ENCODE measurements at regions not wholly inside any gene's neighbourhood (a gene's known extent, or its start where the extent isn't known, plus 50 kb on each side); places are given as distances from the start of the nearest gene placed in this dataset.

DNA sequence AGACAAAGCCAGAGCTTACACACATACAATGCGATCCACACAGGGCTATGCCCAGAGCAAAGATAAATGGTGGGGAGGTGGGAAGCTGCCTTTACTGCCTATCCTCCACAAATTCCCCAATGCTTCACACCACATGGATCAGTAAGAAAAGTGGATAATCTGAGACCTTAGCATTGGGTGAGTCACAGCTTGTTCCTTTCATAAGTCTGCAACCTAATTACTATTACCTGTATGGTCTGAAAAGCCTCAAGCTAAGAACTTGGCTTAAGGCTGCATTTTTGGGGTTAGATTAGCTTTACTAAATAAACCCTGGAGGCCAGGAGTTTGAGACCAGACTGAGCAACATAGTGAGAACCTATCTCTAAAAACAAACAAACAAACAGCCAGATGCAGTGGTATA lies 66.0 kb upstream of the BTBD3 start:
- no peak overlapping the region for H3K4me3 ChIP-seq (ENCODE audit: low read depth, low read length)
- TF ChIP-seq, protein P1, sequence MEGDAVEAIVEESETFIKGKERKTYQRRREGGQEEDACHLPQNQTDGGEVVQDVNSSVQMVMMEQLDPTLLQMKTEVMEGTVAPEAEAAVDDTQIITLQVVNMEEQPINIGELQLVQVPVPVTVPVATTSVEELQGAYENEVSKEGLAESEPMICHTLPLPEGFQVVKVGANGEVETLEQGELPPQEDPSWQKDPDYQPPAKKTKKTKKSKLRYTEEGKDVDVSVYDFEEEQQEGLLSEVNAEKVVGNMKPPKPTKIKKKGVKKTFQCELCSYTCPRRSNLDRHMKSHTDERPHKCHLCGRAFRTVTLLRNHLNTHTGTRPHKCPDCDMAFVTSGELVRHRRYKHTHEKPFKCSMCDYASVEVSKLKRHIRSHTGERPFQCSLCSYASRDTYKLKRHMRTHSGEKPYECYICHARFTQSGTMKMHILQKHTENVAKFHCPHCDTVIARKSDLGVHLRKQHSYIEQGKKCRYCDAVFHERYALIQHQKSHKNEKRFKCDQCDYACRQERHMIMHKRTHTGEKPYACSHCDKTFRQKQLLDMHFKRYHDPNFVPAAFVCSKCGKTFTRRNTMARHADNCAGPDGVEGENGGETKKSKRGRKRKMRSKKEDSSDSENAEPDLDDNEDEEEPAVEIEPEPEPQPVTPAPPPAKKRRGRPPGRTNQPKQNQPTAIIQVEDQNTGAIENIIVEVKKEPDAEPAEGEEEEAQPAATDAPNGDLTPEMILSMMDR (conservative IDR thresholded peaks at IDR 0.05; ENCODE audit: low read depth, low read length): no peak
- no peak for DNase-seq (ENCODE audit: low read depth)

DNA sequence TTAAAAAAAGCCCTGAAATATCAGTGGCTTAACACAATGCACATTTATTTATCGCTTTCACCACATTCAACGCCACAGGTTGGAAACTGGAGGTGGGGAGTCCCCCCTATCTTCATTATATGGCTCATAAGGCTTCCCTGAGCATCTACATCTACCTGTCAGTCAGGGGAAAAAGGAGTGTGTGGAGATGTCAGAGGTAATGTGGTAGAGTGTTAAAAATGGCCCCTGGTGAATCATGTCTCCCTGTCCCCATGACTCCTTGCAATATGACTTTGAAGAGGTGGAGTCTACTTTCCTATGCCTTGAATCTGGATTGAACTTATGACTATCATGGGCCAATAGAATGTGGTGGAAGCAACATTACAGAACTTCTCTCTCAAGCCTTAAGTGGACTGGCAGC lies 65.5 kb upstream of the BTBD3 start:
- TF ChIP-seq, protein P1 (conservative IDR thresholded peaks at IDR 0.05; ENCODE audit: low read depth, low read length): no peak
- H3K4me3 ChIP-seq (ENCODE audit: low read depth, low read length): no peak overlapping the region
- no peak for DNase-seq (ENCODE audit: low read depth)

DNA sequence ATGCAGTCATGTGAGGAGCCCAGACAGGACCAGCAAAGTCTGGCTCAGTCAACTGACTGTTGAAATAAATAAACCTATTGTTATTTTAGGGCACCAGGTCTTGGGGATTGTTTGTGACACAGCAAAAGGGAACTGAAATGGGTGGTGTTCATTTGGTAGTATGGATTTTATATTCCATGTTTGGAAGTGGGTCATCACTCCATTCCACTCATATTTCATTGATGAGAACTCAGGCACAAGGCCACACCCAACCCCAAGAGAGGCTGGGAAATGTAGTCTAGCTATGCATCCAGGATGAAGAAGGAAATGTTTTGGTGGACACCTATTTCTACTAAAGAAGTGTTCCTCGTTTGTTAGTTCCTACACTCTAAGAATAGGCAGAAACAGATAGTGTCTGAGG lies 64.9 kb upstream of the BTBD3 start:
- TF ChIP-seq, protein P1 (conservative IDR thresholded peaks at IDR 0.05; ENCODE audit: low read depth, low read length): no peak
- DNase-seq (ENCODE audit: low read depth): no peak
- H3K4me3 ChIP-seq (ENCODE audit: low read depth, low read length): no peak overlapping the region

DNA sequence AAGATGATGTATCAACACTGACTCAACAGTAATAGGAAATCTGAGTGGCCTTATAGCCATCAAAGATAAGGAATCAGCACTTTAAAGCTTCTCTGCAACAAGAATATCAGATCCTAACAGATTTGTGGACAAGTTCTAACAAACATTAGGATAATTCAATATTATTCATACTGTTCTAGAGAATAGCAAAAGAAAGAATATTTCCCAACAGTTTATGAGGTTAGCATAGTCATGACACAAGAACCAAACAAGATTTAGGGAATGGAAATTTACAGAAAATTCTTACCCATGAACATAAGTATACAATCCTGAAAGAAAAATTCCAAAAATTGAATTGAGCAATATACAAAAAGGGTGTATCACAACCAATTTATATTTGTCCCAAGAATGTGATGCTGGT lies 64.3 kb upstream of the BTBD3 start:
- H3K4me3 ChIP-seq (ENCODE audit: low read depth, low read length): no peak overlapping the region
- no peak for DNase-seq (ENCODE audit: low read depth)
- TF ChIP-seq, protein P1 (conservative IDR thresholded peaks at IDR 0.05; ENCODE audit: low read depth, low read length): no peak

DNA sequence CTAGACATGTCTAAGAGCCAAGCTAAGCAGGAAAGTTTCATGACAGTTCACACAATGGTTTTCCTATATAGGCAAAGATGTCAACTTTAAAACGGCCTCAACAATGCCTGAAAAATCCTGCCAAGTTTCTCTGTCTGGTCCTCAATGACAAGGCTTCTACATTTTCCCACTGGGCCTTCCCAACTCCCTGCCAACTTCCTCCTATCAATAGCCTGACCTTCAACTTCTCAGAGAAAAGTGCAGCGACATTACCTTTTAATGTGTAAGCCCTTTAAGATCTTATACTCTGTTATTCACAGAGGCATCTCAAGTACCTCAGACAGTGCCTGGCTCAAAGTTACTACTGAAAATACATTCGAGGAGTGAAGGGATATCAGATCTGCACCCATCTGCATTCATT lies 56.2 kb upstream of the BTBD3 start:
- no peak overlapping the region for H3K4me3 ChIP-seq (ENCODE audit: low read depth, low read length)
- TF ChIP-seq, protein P1 (conservative IDR thresholded peaks at IDR 0.05; ENCODE audit: low read depth, low read length): no peak
- DNase-seq (ENCODE audit: low read depth): no peak

- no peak for DNase-seq (ENCODE audit: low read depth)
- TF ChIP-seq, protein P1 (conservative IDR thresholded peaks at IDR 0.05; ENCODE audit: low read depth, low read length): no peak
- H3K4me3 ChIP-seq (ENCODE audit: low read depth, low read length): no peak overlapping the region
Measured at GRCh38 chr20:11867291-11867919, 50.3 kb upstream of the BTBD3 start.
